CD14-positive monocyte (primary cell): ENCODE measurements at regions not wholly inside any gene's neighbourhood (a gene's known extent, or its start where the extent isn't known, plus 50 kb on each side); places are given as distances from the start of the nearest gene placed in this dataset.

ENCODE experiments used
- DNase-seq, 3 donors: peaks; one replicate each; pipeline ENCODE4 v3.0.0-alpha.2; 2011 to 2022
- H2AFZ ChIP-seq: 2 replicates; pipeline ENCODE4 v1.6.0; 2012; ENCODE audit warnings: mild to moderate bottlenecking, low read depth, low read length, inconsistent platforms; ENCODE audit not compliant: insufficient read depth, poor library complexity, severe bottlenecking
- H3K27ac ChIP-seq, 2 donors: 1 replicate in 1 of 2; 2 replicates in 1 of 2; pipeline ENCODE4 v1.5.1; 2012 to 2013; ENCODE audit warnings: low read length in 2 of 2, control low read depth in 1 of 2, inconsistent platforms in 1 of 2, low read depth in 1 of 2, mild to moderate bottlenecking in 1 of 2
- H3K27me3 ChIP-seq, 2 donors: one replicate each; pipeline versions ENCODE4 v1.6.0 to v1.6.1; 2011 to 2013; ENCODE audit warnings: low read length in 2 of 2; ENCODE audit not compliant: control insufficient read depth in 2 of 2, insufficient read depth in 2 of 2
- H3K36me3 ChIP-seq, 2 donors: replicated peaks in 1 of 2; 1 replicate in 1 of 2; 2 replicates in 1 of 2; pipeline versions ENCODE4 v1.5.1 to v1.6.1; 2012 to 2013; ENCODE audit warnings: low read length in 2 of 2, control low read depth in 1 of 2, inconsistent platforms in 1 of 2, mild to moderate bottlenecking in 1 of 2; ENCODE audit not compliant: insufficient read depth in 2 of 2, control insufficient read depth in 1 of 2
- H3K4me1 ChIP-seq, 2 donors: 1 replicate in 1 of 2; 2 replicates in 1 of 2; pipeline versions ENCODE4 v1.5.1 to v1.6.1; 2012 to 2013; ENCODE audit warnings: low read length in 2 of 2, control low read depth in 1 of 2, inconsistent platforms in 1 of 2, mild to moderate bottlenecking in 1 of 2, moderate library complexity in 1 of 2; ENCODE audit not compliant: insufficient read depth in 2 of 2, control insufficient read depth in 1 of 2
- H3K4me2 ChIP-seq: replicated peaks from 2 replicates; pipeline ENCODE3; 2012; ENCODE audit warnings: low read length, moderate library complexity, mild to moderate bottlenecking; ENCODE audit not compliant: poor library complexity, severe bottlenecking; ENCODE audit errors: extremely low read depth
- H3K4me3 ChIP-seq, 3 experiments: fragments of 200-600 bp in 1 of 3; sonication (generic) in 1 of 3; replicated peaks in 1 of 3; 1 replicate in 2 of 3; 2 replicates in 1 of 3; pipeline ENCODE4 v1.5.1; 2011 to 2013; ENCODE audit warnings: low read length in 3 of 3, mild to moderate bottlenecking in 3 of 3, control low read depth in 2 of 3, low read depth in 2 of 3, inconsistent platforms in 1 of 3, moderate library complexity in 1 of 3
- H3K79me2 ChIP-seq: 2 replicates; pipeline ENCODE4 v1.6.0; 2012; ENCODE audit warnings: mild to moderate bottlenecking, control low read depth, inconsistent platforms, low read length, moderate library complexity; ENCODE audit not compliant: insufficient read depth
- H3K9ac ChIP-seq: 2 replicates; pipeline ENCODE4 v1.6.0; 2017; ENCODE audit warnings: low read length, mild to moderate bottlenecking; ENCODE audit not compliant: insufficient read depth, poor library complexity, severe bottlenecking
- H3K9me3 ChIP-seq, 2 donors: replicated peaks in 1 of 2; 1 replicate in 1 of 2; 2 replicates in 1 of 2; pipeline versions ENCODE4 v1.5.1 to v1.6.1; 2012 to 2013; ENCODE audit warnings: low read length in 2 of 2, control low read depth in 1 of 2; ENCODE audit not compliant: control insufficient read depth in 1 of 2, insufficient read depth in 1 of 2
- H4K20me1 ChIP-seq: 2 replicates; pipeline ENCODE4 v1.6.0; 2012; ENCODE audit warnings: mild to moderate bottlenecking, low read length, control low read depth, moderate library complexity; ENCODE audit not compliant: insufficient read depth
- H3K27ac Mint-ChIP-seq, 7 donors: one replicate each; pipeline ENCODE4 v1.8.0; 2020; ENCODE audit warnings: mild to moderate bottlenecking in 7 of 7, mixed read lengths in 7 of 7, moderate library complexity in 6 of 7, inconsistent platforms in 2 of 7
- H3K27me3 Mint-ChIP-seq, 3 donors: one replicate each; pipeline ENCODE4 v1.8.0; 2021 to 2022; ENCODE audit warnings: low read depth in 3 of 3, mild to moderate bottlenecking in 3 of 3, mixed read lengths in 3 of 3, moderate library complexity in 3 of 3, inconsistent platforms in 1 of 3
- H3K36me3 Mint-ChIP-seq, 2 donors: one replicate each; pipeline ENCODE4 v1.8.0; 2020; ENCODE audit warnings: mixed read lengths in 2 of 2, inconsistent platforms in 1 of 2, mild to moderate bottlenecking in 1 of 2
- H3K4me1 Mint-ChIP-seq: one replicate; pipeline ENCODE4 v1.8.0; 2020; ENCODE audit warnings: mild to moderate bottlenecking, mixed read lengths
- H3K4me3 Mint-ChIP-seq, 2 donors: one replicate each; pipeline ENCODE4 v1.8.0; 2020; ENCODE audit warnings: mild to moderate bottlenecking in 2 of 2, mixed read lengths in 2 of 2, moderate library complexity in 1 of 2
- H3K9me3 Mint-ChIP-seq, 7 donors: one replicate each; pipeline ENCODE4 v1.8.0; 2020 to 2022; ENCODE audit warnings: mixed read lengths in 7 of 7, mild to moderate bottlenecking in 6 of 7, moderate library complexity in 6 of 7, inconsistent platforms in 2 of 7
- WGBS: methylation state at CpG from one replicate; pipeline ENCODE4 v1.1.5; 2013; ENCODE audit warnings: missing lambda C conversion rate; ENCODE audit not compliant: insufficient coverage; 5-methylcytosine and 5-hydroxymethylcytosine counted together
- intact Hi-C, 2 donors: fragments of 100-400 bp; cut with micrococcal nuclease; formaldehyde crosslinking; loops; one replicate each; pipeline versions ENCODE4 v1.15.0 to v1.15.1; 2023
- TF ChIP-seq, protein P1 (sequence below): fragments of 200-600 bp; IDR thresholded peaks from one replicate; pipeline ENCODE4 v1.8.0; 2022; ENCODE audit warnings: antibody characterized with exemption, mild to moderate bottlenecking

DNA sequence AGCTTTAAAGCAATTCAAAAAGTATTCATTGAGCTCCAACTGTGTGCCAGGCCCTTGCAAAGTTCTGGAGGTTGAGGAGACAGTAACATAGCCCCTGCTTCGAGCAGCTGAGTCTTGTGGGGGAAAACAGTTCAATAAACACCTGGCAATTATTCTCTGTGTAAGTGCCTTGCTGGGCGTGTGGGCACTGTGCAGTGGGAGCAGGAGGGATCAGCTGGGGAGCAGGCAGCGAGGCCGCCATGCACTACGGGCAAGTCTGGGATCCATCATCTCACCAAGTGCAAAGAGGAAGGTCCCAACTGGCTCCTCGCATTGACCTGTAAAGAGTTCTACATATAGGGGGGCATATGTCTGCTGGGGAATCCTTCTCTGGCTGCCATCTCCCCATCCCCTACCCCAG, 342.2 kb upstream of the HS6ST1 start:
- no peak for DNase-seq
- 96% methylated on average over 3 of the region's 6 CpGs for WGBS
- H3K4me1 ChIP-seq, result peaks cover under 1 to 20% of the 10 kb centered on the region in 2 donors
- no peak overlapping the region for H3K4me2 ChIP-seq
- H4K20me1 ChIP-seq, result no peaks in the 10 kb centered on the region
- Mint-ChIP-seq H3K27me3 (peaks cover 8 to 14% (median 9%) of the 10 kb centered on the region in 3 donors), H3K4me1 (peaks cover 36% of the 10 kb centered on the region), H3K9me3 (peaks cover 2 to 8% (median 4%) of the 10 kb centered on the region in 7 donors), H3K36me3 (peaks cover 0 to 3% of the 10 kb centered on the region in 2 donors), H3K27ac (peak overlapping the region in 1 of 7 donors; percentile 50), H3K4me3 (no peak overlapping the region)
- no peaks in the 10 kb centered on the region for H3K27me3 ChIP-seq
- no peak overlapping the region for H3K4me3 ChIP-seq
- H2AFZ ChIP-seq, result no peak overlapping the region
- H3K79me2 ChIP-seq, result no peaks in the 10 kb centered on the region
- H3K9me3 ChIP-seq, result peaks cover 0 to 5% of the 10 kb centered on the region in 2 donors
- no peak overlapping the region for H3K27ac ChIP-seq
- no peak overlapping the region for H3K9ac ChIP-seq
- H3K36me3 ChIP-seq, result no peaks in the 10 kb centered on the region
- intact Hi-C loops, result no loop called here
- TF ChIP-seq, protein P1, sequence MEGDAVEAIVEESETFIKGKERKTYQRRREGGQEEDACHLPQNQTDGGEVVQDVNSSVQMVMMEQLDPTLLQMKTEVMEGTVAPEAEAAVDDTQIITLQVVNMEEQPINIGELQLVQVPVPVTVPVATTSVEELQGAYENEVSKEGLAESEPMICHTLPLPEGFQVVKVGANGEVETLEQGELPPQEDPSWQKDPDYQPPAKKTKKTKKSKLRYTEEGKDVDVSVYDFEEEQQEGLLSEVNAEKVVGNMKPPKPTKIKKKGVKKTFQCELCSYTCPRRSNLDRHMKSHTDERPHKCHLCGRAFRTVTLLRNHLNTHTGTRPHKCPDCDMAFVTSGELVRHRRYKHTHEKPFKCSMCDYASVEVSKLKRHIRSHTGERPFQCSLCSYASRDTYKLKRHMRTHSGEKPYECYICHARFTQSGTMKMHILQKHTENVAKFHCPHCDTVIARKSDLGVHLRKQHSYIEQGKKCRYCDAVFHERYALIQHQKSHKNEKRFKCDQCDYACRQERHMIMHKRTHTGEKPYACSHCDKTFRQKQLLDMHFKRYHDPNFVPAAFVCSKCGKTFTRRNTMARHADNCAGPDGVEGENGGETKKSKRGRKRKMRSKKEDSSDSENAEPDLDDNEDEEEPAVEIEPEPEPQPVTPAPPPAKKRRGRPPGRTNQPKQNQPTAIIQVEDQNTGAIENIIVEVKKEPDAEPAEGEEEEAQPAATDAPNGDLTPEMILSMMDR, result no peak

DNA sequence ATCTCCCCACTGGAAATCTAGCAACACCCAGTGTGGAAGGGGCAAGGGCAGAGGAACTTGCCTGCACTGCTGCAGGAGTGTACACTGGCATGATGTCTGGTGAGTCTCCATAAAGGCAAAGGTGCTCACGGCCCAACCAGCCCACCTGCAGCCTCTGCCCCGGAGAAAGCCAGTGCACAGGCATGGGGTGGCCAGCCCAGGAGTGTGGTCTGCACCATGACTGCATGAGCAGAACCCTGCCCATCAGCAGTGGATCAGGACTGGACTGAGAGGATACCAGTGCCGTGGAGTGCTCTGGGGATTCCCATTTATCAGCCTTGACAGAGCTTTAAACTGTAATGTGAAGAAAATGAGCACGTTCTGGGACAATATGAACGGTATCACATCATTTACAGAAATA, 342.6 kb upstream of the HS6ST1 start:
- Histone ChIP-seq H3K9ac (no peak overlapping the region), H3K4me1 (peaks cover 0 to 18% of the 10 kb centered on the region in 2 donors), H3K27ac (no peak overlapping the region), H3K36me3 (no peaks in the 10 kb centered on the region), H3K27me3 (no peaks in the 10 kb centered on the region), H3K9me3 (peaks cover 0 to 5% of the 10 kb centered on the region in 2 donors), H3K4me2 (no peak overlapping the region), H3K79me2 (no peaks in the 10 kb centered on the region), H2AFZ (no peak overlapping the region), H3K4me3 (no peak overlapping the region), H4K20me1 (no peaks in the 10 kb centered on the region)
- no peak overlapping the region for H3K4me3 Mint-ChIP-seq
- TF ChIP-seq, protein P1, result no peak
- H3K9me3 Mint-ChIP-seq, result peaks cover 2 to 8% (median 4%) of the 10 kb centered on the region in 7 donors
- 87% methylated on average over 2 of the region's 5 CpGs for WGBS
- DNase-seq, result no peak
- no peak overlapping the region for H3K27ac Mint-ChIP-seq
- peaks cover 0 to 3% of the 10 kb centered on the region in 2 donors for H3K36me3 Mint-ChIP-seq
- intact Hi-C loops, result no loop called here
- peaks cover 8 to 14% (median 9%) of the 10 kb centered on the region in 3 donors for H3K27me3 Mint-ChIP-seq
- H3K4me1 Mint-ChIP-seq, result peaks cover 33% of the 10 kb centered on the region
